Ovary (tissue), 3 donors: ENCODE measurements at regions not wholly inside any gene's neighbourhood (a gene's known extent, or its start where the extent isn't known, plus 50 kb on each side); places are given as distances from the start of the nearest gene placed in this dataset.

Experiments used
- CTCF ChIP-seq, 3 donors: fragments of 450-650 bp in 2 of 3; fragments of 200-600 bp in 1 of 3; IDR thresholded peaks; one replicate each; pipeline versions ENCODE4 v1.5.1 to v1.8.0; 2016 to 2022; ENCODE audit warnings: antibody characterized with exemption in 3 of 3, mild to moderate bottlenecking in 1 of 3
- EP300 ChIP-seq: sonication (generic); formaldehyde crosslinking; IDR thresholded peaks from one replicate; pipeline ENCODE4 v1.6.1; 2017; ENCODE audit warnings: antibody characterized with exemption
- POLR2A ChIP-seq: fragments of 450-650 bp; IDR thresholded peaks from one replicate; pipeline ENCODE4 v1.6.1; 2017; ENCODE audit warnings: antibody characterized with exemption, mild to moderate bottlenecking, moderate library complexity
- donor health status: DM: no; HTN: no; CAD: no.

- no peak for TF ChIP-seq CTCF (IDR thresholded peaks at IDR 0.05)
- no peak for TF ChIP-seq POLR2A
- no peak for TF ChIP-seq EP300
These were observed 80.1 kb downstream of the RBM43 start for GRCh38 chr2:151181524-151181923.
